HCT116 (cell line): ENCODE measurements at regions not wholly inside any gene's neighbourhood (a gene's known extent, or its start where the extent isn't known, plus 50 kb on each side); places are given as distances from the start of the nearest gene placed in this dataset.
"Not testable (repeated sequence)": the region's sequence is repeated elsewhere in the genome, so short reads cannot be mapped to it uniquely, and the experiment has no call there.

Experiments used
- ATAC-seq: fragments of 200-7000 bp; cut with Tn5 transposase; 2 replicates; pipeline ENCODE4 v1.9.1; 2020; ENCODE audit warnings: mild to moderate bottlenecking, moderate library complexity
- BruUV-seq: library from RNA; stranded (reverse); fragments of 400-500 nt; replicated peaks from 2 replicates; lab custom pipeline; 2021; lab: Mats Ljungman, UMichigan
- CTCF ChIA-PET: fragments of 300-600 bp; sonication (Branson Sonifier 250); formaldehyde crosslinking; loops from one replicate; lab custom pipeline; 2021; ENCODE audit warnings: antibody characterized with exemption; lab: Charles Lee
- POLR2A ChIA-PET: fragments of 300-600, 350-600 bp; sonication (Branson Sonifier 250); formaldehyde crosslinking; loops from one replicate; lab custom pipeline; 2021; ENCODE audit warnings: antibody characterized with exemption; lab: Charles Lee
- RAD21 ChIA-PET, 2 experiments: fragments of 300-600 bp; sonication (Branson Sonifier 250); formaldehyde crosslinking; loops; one replicate each; lab custom pipeline; 2023; ENCODE audit warnings: low total read pairs in 2 of 2; ENCODE audit not compliant: uncharacterized antibody in 2 of 2, unreplicated experiment in 2 of 2, low non-redundant PET in 1 of 2; lab: Charles Lee
- DNase-seq: peaks from one replicate; pipeline ENCODE4 v3.0.0-alpha.2; 2010; ENCODE audit warnings: low read depth, low spot score
- H2AFZ ChIP-seq: fragments of 200-600 bp; shearing (Covaris generic), sonication (generic); 2 replicates; pipeline ENCODE4 v1.6.1; 2017; ENCODE audit warnings: low read depth, mixed run types, mixed read lengths, antibody characterized with exemption, low read length; ENCODE audit not compliant: poor library complexity, severe bottlenecking
- H3K27ac ChIP-seq: 2 replicates; pipeline ENCODE4 v1.5.1; 2012; ENCODE audit warnings: low read depth, low read length
- H3K27me3 ChIP-seq: fragments of 200-600 bp; sonication (generic); 2 replicates; pipeline ENCODE4 v1.6.1; 2016; ENCODE audit warnings: mixed run types, low read length, mixed read lengths; ENCODE audit not compliant: insufficient read depth
- H3K36me3 ChIP-seq, 2 experiments: fragments of 200-500 bp in 1 of 2; fragments of 200-600 bp in 1 of 2; sonication (Bioruptor generic) in 1 of 2; sonication (generic) in 1 of 2; 2 replicates each; pipeline versions ENCODE4 v1.5.1 to v1.6.1; 2014 to 2016; ENCODE audit warnings: low read length in 2 of 2, inconsistent platforms in 1 of 2, mixed read lengths in 1 of 2, mixed run types in 1 of 2; ENCODE audit not compliant: insufficient read depth in 2 of 2, control insufficient read depth in 1 of 2
- H3K4me1 ChIP-seq, 2 experiments: fragments of 200-600 bp in 1 of 2; sonication (generic) in 1 of 2; 2 replicates each; pipeline versions ENCODE4 v1.5.1 to v1.6.1; 2012 to 2017; ENCODE audit warnings: low read length in 2 of 2, inconsistent platforms in 1 of 2, mild to moderate bottlenecking in 1 of 2, mixed read lengths in 1 of 2, mixed run types in 1 of 2, moderate library complexity in 1 of 2; ENCODE audit not compliant: insufficient read depth in 2 of 2, control insufficient read depth in 1 of 2
- H3K4me2 ChIP-seq: fragments of 200-600 bp; sonication (generic); 2 replicates; pipeline ENCODE4 v1.6.1; 2017; ENCODE audit warnings: mixed run types, low read length, mixed read lengths
- H3K4me3 ChIP-seq, 2 experiments: fragments of 200-600 bp in 1 of 2; sonication (generic) in 1 of 2; replicated peaks in 1 of 2; 2 replicates each; pipeline ENCODE4 v1.5.1; 2011 to 2016; ENCODE audit warnings: low read length in 2 of 2, control low read depth in 1 of 2, low read depth in 1 of 2, mild to moderate bottlenecking in 1 of 2, mixed read lengths in 1 of 2, mixed run types in 1 of 2
- H3K79me2 ChIP-seq: fragments of 200-600 bp; sonication (generic); 2 replicates; pipeline ENCODE4 v1.6.1; 2017; ENCODE audit warnings: mild to moderate bottlenecking, mixed run types, low read length, moderate library complexity, mixed read lengths; ENCODE audit not compliant: insufficient read depth
- H3K9ac ChIP-seq: fragments of 200-600 bp; sonication (generic); 2 replicates; pipeline ENCODE4 v1.6.1; 2016; ENCODE audit warnings: low read length, mixed read lengths
- H3K9me2 ChIP-seq: fragments of 200-600 bp; sonication (generic), shearing (Covaris generic); 2 replicates; pipeline ENCODE4 v1.6.1; 2017; ENCODE audit warnings: mixed run types, mild to moderate bottlenecking, moderate library complexity; ENCODE audit not compliant: insufficient read depth
- H3K9me3 ChIP-seq, 2 experiments: fragments of 200-500 bp in 1 of 2; fragments of 200-600 bp in 1 of 2; sonication (Bioruptor generic) in 1 of 2; sonication (generic) in 1 of 2; 2 replicates each; pipeline ENCODE4 v1.6.1; 2014 to 2017; ENCODE audit warnings: low read length in 2 of 2, mixed read lengths in 2 of 2, inconsistent platforms in 1 of 2, low read depth in 1 of 2, mild to moderate bottlenecking in 1 of 2, mixed run types in 1 of 2, moderate library complexity in 1 of 2; ENCODE audit not compliant: control insufficient read depth in 1 of 2, insufficient read depth in 1 of 2
- H4K20me1 ChIP-seq: fragments of 200-600 bp; sonication (generic), shearing (Covaris generic); 2 replicates; pipeline ENCODE4 v1.6.1; 2017; ENCODE audit warnings: mixed run types, mild to moderate bottlenecking, moderate library complexity; ENCODE audit not compliant: insufficient read depth
- ELF1 ChIP-seq: IDR thresholded peaks from 2 replicates; pipeline ENCODE4 v1.6.1; 2012; ENCODE audit warnings: low read depth, borderline replicate concordance
- EZH2phosphoT487 ChIP-seq: fragments of 200-600 bp; IDR thresholded peaks from 2 replicates; pipeline ENCODE4 v1.6.1; 2018; ENCODE audit warnings: antibody characterized with exemption, borderline replicate concordance
- FOSL1 ChIP-seq: IDR thresholded peaks from 2 replicates; pipeline ENCODE4 v1.6.1; 2012; ENCODE audit warnings: low read depth
- POLR2A ChIP-seq: IDR thresholded peaks from 2 replicates; pipeline ENCODE4 v1.7.0; 2011; ENCODE audit warnings: borderline replicate concordance; ENCODE audit not compliant: insufficient read depth, insufficient read length; ENCODE audit errors: extremely low read depth
- SIN3A ChIP-seq: IDR thresholded peaks from 2 replicates; pipeline ENCODE4 v1.6.1; 2012; ENCODE audit warnings: low read depth
- SP1 ChIP-seq: IDR thresholded peaks from 2 replicates; pipeline ENCODE4 v1.6.1; 2012; ENCODE audit warnings: low read depth
- SRF ChIP-seq: IDR thresholded peaks from 2 replicates; pipeline ENCODE4 v1.6.1; 2012; ENCODE audit warnings: low read depth
- YY1 ChIP-seq: IDR thresholded peaks from 2 replicates; pipeline ENCODE4 v1.6.1; 2011; ENCODE audit warnings: low read length, low read depth, moderate library complexity, mild to moderate bottlenecking; ENCODE audit not compliant: insufficient replicate concordance; ENCODE audit errors: extremely low read depth
- ZFX ChIP-seq: fragments of 450-650 bp; IDR thresholded peaks from 2 replicates; pipeline ENCODE4 v1.6.1; 2017
- ZNF274 ChIP-seq: fragments of 200-500 bp; sonication (Bioruptor generic); IDR thresholded peaks from 2 replicates; pipeline ENCODE4 v1.6.1; 2014; ENCODE audit warnings: mild to moderate bottlenecking, low read depth, low read length, inconsistent platforms
- intact Hi-C: fragments of 100-400 bp; cut with micrococcal nuclease; formaldehyde crosslinking; loops from 2 replicates; pipeline ENCODE4 v1.10.0; 2022
- TF ChIP-seq, protein P1 (sequence below): IDR thresholded peaks from 2 replicates; pipeline ENCODE4 v1.6.1; 2012

DNA sequence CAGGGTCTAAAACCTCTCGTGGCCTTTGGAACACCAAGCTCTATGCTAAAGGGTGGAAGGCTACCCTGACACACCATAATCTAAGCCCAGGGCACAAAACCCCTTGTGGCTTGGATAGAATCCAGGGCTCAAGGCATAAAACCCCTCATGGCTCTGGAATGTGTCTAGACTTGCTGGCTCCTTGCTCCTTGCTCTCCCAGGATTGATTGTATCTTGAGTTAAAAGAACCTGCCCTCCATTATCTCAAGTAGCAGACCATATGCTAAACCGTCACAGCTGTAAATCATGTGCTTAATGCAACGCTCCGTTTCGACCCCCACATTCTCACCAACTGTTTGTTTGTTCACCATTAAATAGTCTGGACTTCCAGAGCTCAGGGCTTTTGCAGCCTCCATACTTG is 287.4 kb upstream of the CNTN5 start:
- CTCF ChIA-PET, H3K27ac ChIP-seq, H4K20me1 ChIP-seq, ATAC-seq, H3K4me2 ChIP-seq, BruUV-seq, H2AFZ ChIP-seq, H3K4me1 ChIP-seq, H3K27me3 ChIP-seq, H3K4me3 ChIP-seq, intact Hi-C loops, H3K9ac ChIP-seq, POLR2A ChIA-PET, H3K9me2 ChIP-seq, H3K36me3 ChIP-seq, DNase-seq, RAD21 ChIA-PET, H3K79me2 ChIP-seq: not testable (repeated sequence)
- peaks cover 0 to 16% of the 10 kb centered on the region in 2 experiments; a peak in 2 of 4 replicates for H3K9me3 ChIP-seq

DNA sequence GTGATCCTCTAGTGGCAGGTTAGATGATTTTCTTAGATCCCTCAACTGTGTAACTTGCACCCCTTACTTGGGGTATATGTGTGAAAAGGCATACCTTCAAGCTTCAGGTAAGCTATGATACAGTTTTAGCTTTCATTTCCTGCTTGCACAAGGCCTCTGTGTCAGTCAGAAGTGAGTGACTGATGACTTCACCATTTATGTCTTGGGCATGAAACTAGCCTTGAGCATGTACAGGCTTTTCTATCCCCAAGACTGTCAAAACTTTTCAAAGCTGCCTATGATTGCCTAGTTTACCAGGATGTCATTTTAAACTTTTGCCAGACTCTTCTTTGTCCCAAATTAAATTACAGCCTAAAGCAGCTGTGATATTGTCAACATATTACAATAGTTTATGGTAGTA is 286.1 kb upstream of the CNTN5 start:
- Histone ChIP-seq H3K27me3 (no peaks in the 10 kb centered on the region), H2AFZ (no peak overlapping the region), H3K9me3 (peaks cover 0 to 10% of the 10 kb centered on the region in 2 experiments; a peak in 2 of 4 replicates), H3K4me2 (no peak overlapping the region), H3K4me3 (no peak overlapping the region), H3K27ac (no peak overlapping the region), H3K4me1 (no peaks in the 10 kb centered on the region), H3K9ac (no peak overlapping the region), H4K20me1 (no peaks in the 10 kb centered on the region), H3K36me3 (no peaks in the 10 kb centered on the region), H3K79me2 (no peaks in the 10 kb centered on the region), H3K9me2 (no peaks in the 10 kb centered on the region)
- no peak for ATAC-seq
- intact Hi-C loops = no loop called here
- RAD21 ChIA-PET = no interaction called here
- CTCF ChIA-PET = no interaction called here
- DNase-seq = no peak
- POLR2A ChIA-PET = no interaction called here
- no TSS peak for BruUV-seq
- TF ChIP-seq EZH2phosphoT487 (no peak), YY1 (no peak), ZNF274 (no peak), ZFX (no peak), ELF1 (no peak), SIN3A (no peak), FOSL1 (no peak), SRF (no peak), SP1 (no peak), POLR2A (no peak)
- TF ChIP-seq, protein P1, sequence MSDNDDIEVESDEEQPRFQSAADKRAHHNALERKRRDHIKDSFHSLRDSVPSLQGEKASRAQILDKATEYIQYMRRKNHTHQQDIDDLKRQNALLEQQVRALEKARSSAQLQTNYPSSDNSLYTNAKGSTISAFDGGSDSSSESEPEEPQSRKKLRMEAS = no peak
